Inflammatory macrophage treated with lipopolysaccharide for 1 hour (primary cell): ENCODE measurements at regions not wholly inside any gene's neighbourhood (a gene's known extent, or its start where the extent isn't known, plus 50 kb on each side); places are given as distances from the start of the nearest gene placed in this dataset.
"Not testable (repeated sequence)": the region's sequence is repeated elsewhere in the genome, so short reads cannot be mapped to it uniquely, and the experiment has no call there.

Experiments
- DNase-seq, 2 donors: peaks; one replicate each; pipeline ENCODE4 v3.0.0-alpha.2; 2020 to 2022

- no peak for DNase-seq
Observed at GRCh38 chr11:70595452-70595851, 197.1 kb downstream of the CTTN start.

GRCh38 chr11:70596091-70596490 is 197.8 kb downstream of the CTTN start:
- DNase-seq = no peak

- no peak for DNase-seq
Observed at GRCh38 chr11:70597006-70597555, 198.8 kb downstream of the CTTN start.

GRCh38 chr11:70597751-70598625 is 199.7 kb downstream of the CTTN start:
- no peak for DNase-seq

- DNase-seq = not testable (repeated sequence)
Observed at GRCh38 chr11:70600911-70601415, 202.6 kb downstream of the CTTN start.

- DNase-seq = no peak
Observed at GRCh38 chr11:70601861-70602538, 203.7 kb downstream of the CTTN start.

GRCh38 chr11:70603114-70603755 is 204.9 kb downstream of the CTTN start:
- no peak for DNase-seq

- no peak for DNase-seq
Observed at GRCh38 chr11:70603756-70604211, 205.5 kb downstream of the CTTN start.

- DNase-seq = no peak
Observed at GRCh38 chr11:70604221-70604620, 205.9 kb downstream of the CTTN start.

GRCh38 chr11:70604630-70605467 is 206.5 kb downstream of the CTTN start:
- no peak for DNase-seq

GRCh38 chr11:70605468-70605815 is 207.1 kb downstream of the CTTN start:
- no peak for DNase-seq

- no peak for DNase-seq
Observed at GRCh38 chr11:70605846-70606245, 207.5 kb downstream of the CTTN start.

GRCh38 chr11:70606248-70606950 is 208.1 kb downstream of the CTTN start:
- DNase-seq = no peak

- no peak for DNase-seq
Observed at GRCh38 chr11:70606951-70607330, 208.6 kb downstream of the CTTN start.

GRCh38 chr11:70607561-70607960 is 209.2 kb downstream of the CTTN start:
- DNase-seq = no peak

- no peak for DNase-seq
Observed at GRCh38 chr11:70608568-70609470, 210.5 kb downstream of the CTTN start.

- DNase-seq = no peak
Observed at GRCh38 chr11:70610566-70611565, 212.5 kb downstream of the CTTN start.

GRCh38 chr11:70611821-70612220 is 213.5 kb downstream of the CTTN start:
- DNase-seq = no peak

- no peak for DNase-seq
Observed at GRCh38 chr11:70612459-70613141, 214.3 kb downstream of the CTTN start.
